GM23338 (cell line): ENCODE measurements at regions not wholly inside any gene's neighbourhood (a gene's known extent, or its start where the extent isn't known, plus 50 kb on each side); places are given as distances from the start of the nearest gene placed in this dataset.
A peak's percentile ranks its signal among the peaks of the same experiment; 100 is the strongest.

Source experiments
- ATAC-seq: fragments of 200-7000 bp; cut with Tn5 transposase; 3 replicates; pipeline ENCODE4 v1.9.1; 2020
- DNase-seq: peaks from one replicate; pipeline ENCODE4 v3.0.0-alpha.2; 2015; ENCODE audit warnings: low spot score
- H2AFZ ChIP-seq: fragments of 200-600 bp; sonication (generic); 2 replicates; pipeline ENCODE4 v1.8.0; 2016; ENCODE audit warnings: antibody characterized with exemption, mild to moderate bottlenecking, moderate library complexity
- H3F3A ChIP-seq: fragments of 200-600 bp; sonication (generic); replicated peaks from 2 replicates; pipeline ENCODE4 v1.8.0; 2017; ENCODE audit warnings: antibody characterized with exemption, mixed run types, low read depth
- H3K27ac ChIP-seq: fragments of 200-600 bp; sonication (generic); 2 replicates; pipeline ENCODE4 v1.6.1; 2016; ENCODE audit warnings: low read depth
- H3K27me3 ChIP-seq: fragments of 200-600 bp; sonication (generic); 2 replicates; pipeline ENCODE4 v1.8.0; 2016; ENCODE audit warnings: mild to moderate bottlenecking, mixed run types, moderate library complexity; ENCODE audit not compliant: insufficient read depth
- H3K36me3 ChIP-seq: fragments of 200-600 bp; sonication (generic); 2 replicates; pipeline ENCODE4 v1.8.0; 2016; ENCODE audit warnings: mild to moderate bottlenecking; ENCODE audit not compliant: insufficient read depth
- H3K4me1 ChIP-seq: fragments of 200-600 bp; sonication (generic); 2 replicates; pipeline ENCODE4 v1.8.0; 2016; ENCODE audit warnings: mild to moderate bottlenecking, moderate library complexity; ENCODE audit not compliant: insufficient read depth
- H3K4me2 ChIP-seq: fragments of 200-600 bp; sonication (generic); 2 replicates; pipeline ENCODE4 v1.7.1; 2017; ENCODE audit warnings: mixed run types
- H3K4me3 ChIP-seq: fragments of 200-600 bp; sonication (generic); 2 replicates; pipeline ENCODE4 v1.6.1; 2016; ENCODE audit warnings: mixed run types
- H3K79me2 ChIP-seq: fragments of 200-600 bp; sonication (generic); replicated peaks from 2 replicates; pipeline ENCODE4 v1.8.0; 2017; ENCODE audit warnings: mild to moderate bottlenecking; ENCODE audit not compliant: insufficient read depth
- H3K9me2 ChIP-seq: fragments of 200-600 bp; sonication (generic); 2 replicates; pipeline ENCODE4 v1.8.0; 2017; ENCODE audit not compliant: insufficient read depth
- H4K20me1 ChIP-seq: fragments of 200-600 bp; sonication (generic); replicated peaks from 2 replicates; pipeline ENCODE4 v1.8.0; 2017; ENCODE audit warnings: mild to moderate bottlenecking; ENCODE audit not compliant: insufficient read depth
- H3K27ac Mint-ChIP-seq: 2 replicates; pipeline ENCODE4 v1.8.0; 2020; ENCODE audit warnings: inconsistent platforms, mild to moderate bottlenecking, moderate library complexity, mixed read lengths
- H3K27me3 Mint-ChIP-seq: 3 replicates; pipeline ENCODE4 v1.8.0; 2022; ENCODE audit warnings: low read depth, mild to moderate bottlenecking, moderate library complexity, mixed read lengths, inconsistent platforms; ENCODE audit not compliant: insufficient read depth, poor library complexity
- H3K36me3 Mint-ChIP-seq: 3 replicates; pipeline ENCODE4 v1.8.0; 2021; ENCODE audit warnings: low read depth, mild to moderate bottlenecking, inconsistent platforms, moderate library complexity, mixed read lengths
- H3K4me1 Mint-ChIP-seq: 3 replicates; pipeline ENCODE4 v1.8.0; 2020; ENCODE audit warnings: mild to moderate bottlenecking, inconsistent platforms, mixed read lengths
- H3K4me3 Mint-ChIP-seq: 3 replicates; pipeline ENCODE4 v1.8.0; 2021; ENCODE audit warnings: moderate library complexity, mild to moderate bottlenecking, inconsistent platforms, mixed read lengths
- H3K9me3 Mint-ChIP-seq: 3 replicates; pipeline ENCODE4 v1.8.0; 2020; ENCODE audit warnings: moderate library complexity, mild to moderate bottlenecking, inconsistent platforms, mixed read lengths
- CTCF ChIP-seq, 2 experiments: fragments of 200-600 bp in 1 of 2; sonication (generic) in 1 of 2; conservative IDR thresholded peaks; 2 replicates each; pipeline versions ENCODE4 v1.5.1 to v1.6.1; 2016 to 2017; ENCODE audit warnings: antibody characterized with exemption in 2 of 2, low read depth in 2 of 2, mild to moderate bottlenecking in 2 of 2, moderate library complexity in 1 of 2
- ZNF462 ChIP-seq: fragments of 250-450 bp; sonication (Bioruptor Pico); IDR thresholded peaks from 2 replicates; pipeline ENCODE4 v1.5.0; 2020; ENCODE audit warnings: mild to moderate bottlenecking, moderate library complexity

- Histone ChIP-seq H3K9me2 (0 out of 2 replicates have a peak, but pooled peaks cover 6% of the 10 kb centered on the region), H3K27ac (no peak overlapping the region), H3K27me3 (no peaks in the 10 kb centered on the region), H3F3A (no peaks in the 10 kb centered on the region), H3K79me2 (no peaks in the 10 kb centered on the region), H4K20me1 (no peaks in the 10 kb centered on the region), H3K4me1 (no peaks in the 10 kb centered on the region), H3K36me3 (no peaks in the 10 kb centered on the region), H3K4me2 (no peak overlapping the region), H2AFZ (no peak overlapping the region), H3K4me3 (no peak overlapping the region)
- ATAC-seq (no peak), DNase-seq (no peak)
- no peak overlapping the region for H3K4me3 Mint-ChIP-seq
- H3K9me3 Mint-ChIP-seq, result peaks cover 21% of the 10 kb centered on the region; the same call in 2 of the 3 replicates
- H3K27me3 Mint-ChIP-seq, result no peaks in the 10 kb centered on the region
- TF ChIP-seq CTCF (conservative IDR thresholded peaks at IDR 0.05; ENCODE audit: low read depth in 2 of 2) (0 out of 4 replicates have a peak, but pooled peaks of 1 of the 2 experiments have one; percentile 6), ZNF462 (CRISPR knock-in tag) (no peak)
- H3K36me3 Mint-ChIP-seq, result no peaks in the 10 kb centered on the region
- no peaks in the 10 kb centered on the region for H3K4me1 Mint-ChIP-seq
- H3K27ac Mint-ChIP-seq, result no peak overlapping the region
Measured at GRCh38 chr2:240344904-240345303, 90.6 kb upstream of the GPC1 start.
